Hepatocyte (in vitro differentiated cells): ENCODE measurements at regions not wholly inside any gene's neighbourhood (a gene's known extent, or its start where the extent isn't known, plus 50 kb on each side); places are given as distances from the start of the nearest gene placed in this dataset.

Experiments used
- DNase-seq: peaks from one replicate; pipeline ENCODE4 v3.0.0-alpha.2; 2016; ENCODE audit warnings: low spot score
- H2AFZ ChIP-seq: fragments of 200-600 bp; sonication (generic); 2 replicates; pipeline ENCODE4 v1.6.0; 2016; ENCODE audit warnings: antibody characterized with exemption, mild to moderate bottlenecking
- H3K27ac ChIP-seq: fragments of 200-600 bp; sonication (generic); 2 replicates; pipeline ENCODE4 v1.5.1; 2016; ENCODE audit warnings: mild to moderate bottlenecking
- H3K27me3 ChIP-seq: fragments of 200-600 bp; sonication (generic); 2 replicates; pipeline ENCODE4 v1.6.1; 2016
- H3K36me3 ChIP-seq: fragments of 200-600 bp; sonication (generic); replicated peaks from 2 replicates; pipeline ENCODE4 v1.5.1; 2016; ENCODE audit warnings: low read depth; ENCODE audit not compliant: insufficient read depth
- H3K4me1 ChIP-seq: fragments of 200-600 bp; sonication (generic); 2 replicates; pipeline ENCODE4 v1.5.1; 2016; ENCODE audit warnings: mild to moderate bottlenecking, moderate library complexity; ENCODE audit not compliant: insufficient read depth
- H3K4me2 ChIP-seq: fragments of 200-600 bp; sonication (generic); 2 replicates; pipeline ENCODE4 v1.6.0; 2016
- H3K4me3 ChIP-seq: fragments of 200-600 bp; sonication (generic); 2 replicates; pipeline ENCODE4 v1.5.1; 2016; ENCODE audit warnings: mild to moderate bottlenecking
- H3K79me2 ChIP-seq: fragments of 200-600 bp; sonication (generic); 2 replicates; pipeline ENCODE4 v1.6.0; 2017; ENCODE audit warnings: mild to moderate bottlenecking
- H3K9me2 ChIP-seq: fragments of 200-600 bp; sonication (generic); replicated peaks from 2 replicates; pipeline ENCODE4 v1.6.0; 2017; ENCODE audit warnings: mild to moderate bottlenecking; ENCODE audit not compliant: insufficient read depth
- H3K9me3 ChIP-seq: fragments of 200-600 bp; sonication (generic); 2 replicates; pipeline ENCODE4 v1.5.1; 2016; ENCODE audit warnings: low read depth, mild to moderate bottlenecking
- H4K20me1 ChIP-seq: fragments of 200-600 bp; sonication (generic); 2 replicates; pipeline ENCODE4 v1.6.0; 2016; ENCODE audit warnings: mild to moderate bottlenecking; ENCODE audit not compliant: insufficient read depth, poor library complexity, severe bottlenecking
- EZH2 ChIP-seq: fragments of 200-600 bp; sonication (generic); IDR thresholded peaks from 2 replicates; pipeline ENCODE4 v1.6.1; 2016; ENCODE audit warnings: antibody characterized with exemption, mild to moderate bottlenecking, borderline replicate concordance
- EZH2phosphoT487 ChIP-seq: fragments of 200-600 bp; sonication (generic); IDR thresholded peaks from one replicate; pipeline ENCODE4 v1.6.1; 2018; ENCODE audit warnings: antibody characterized with exemption, mild to moderate bottlenecking, low read depth, moderate library complexity; ENCODE audit not compliant: unreplicated experiment, severe bottlenecking
- WGBS: methylation state at CpG from one replicate; pipeline ENCODE4 v1.1.6; 2016; ENCODE audit warnings: low lambda C conversion rate; ENCODE audit errors: missing lambda C conversion rate; 5-methylcytosine and 5-hydroxymethylcytosine counted together
- TF ChIP-seq, protein P1 (sequence below): fragments of 200-600 bp; sonication (generic); IDR thresholded peaks from 2 replicates; pipeline ENCODE4 v1.5.1; 2016; ENCODE audit warnings: antibody characterized with exemption, mild to moderate bottlenecking; ENCODE audit not compliant: poor library complexity

DNA sequence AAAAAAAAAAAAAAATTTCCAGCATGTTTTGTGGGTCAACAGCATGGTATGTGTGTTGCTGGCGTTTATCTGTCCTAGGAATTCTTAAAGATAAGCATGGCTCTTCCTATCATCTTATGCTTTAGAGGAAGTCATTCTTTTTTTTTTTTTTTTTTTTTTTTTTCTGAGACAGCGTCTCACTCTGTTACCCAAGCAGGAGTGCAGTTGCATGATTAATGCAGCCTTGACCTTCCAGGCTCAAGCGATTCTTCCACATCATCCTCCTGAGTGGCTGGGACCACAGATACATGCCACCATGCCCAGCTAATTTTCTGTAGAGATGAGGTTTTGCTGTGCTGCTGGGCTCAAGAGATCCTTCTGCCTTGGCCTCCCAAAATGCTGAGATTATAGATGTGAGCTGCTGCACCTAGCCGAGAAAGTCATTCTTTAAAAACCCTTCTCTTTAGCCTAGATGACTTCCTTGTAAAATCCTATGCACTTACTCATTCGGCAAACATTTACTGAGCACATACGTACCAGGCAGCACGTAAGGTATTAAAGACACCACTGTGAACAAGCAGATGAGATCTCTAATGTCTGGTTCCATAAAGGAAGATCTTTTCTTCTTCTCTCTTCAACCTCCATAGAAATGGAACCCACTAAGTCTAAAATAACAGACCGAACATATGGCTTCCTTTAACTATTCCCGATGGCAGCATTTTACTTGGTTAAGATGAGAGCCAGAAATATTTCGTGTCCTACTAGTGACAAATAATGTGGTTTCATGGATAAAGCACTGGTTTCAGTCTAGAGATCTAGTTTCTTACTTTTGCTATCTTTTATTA is 122.4 kb downstream of the RIN2 start:
- Histone ChIP-seq H3K27me3 (no peaks in the 10 kb centered on the region), H4K20me1 (no peaks in the 10 kb centered on the region), H3K27ac (peak overlapping the region; percentile 95), H3K4me1 (peaks cover 53% of the 10 kb centered on the region), H3K9me2 (no peaks in the 10 kb centered on the region), H3K9me3 (no peaks in the 10 kb centered on the region), H3K36me3 (no peaks in the 10 kb centered on the region), H3K4me3 (no peak overlapping the region), H2AFZ (no peak overlapping the region), H3K79me2 (no peaks in the 10 kb centered on the region), H3K4me2 (peak overlapping the region; percentile 61)
- TF ChIP-seq EZH2 (no peak), EZH2phosphoT487 (no peak)
- TF ChIP-seq, protein P1, sequence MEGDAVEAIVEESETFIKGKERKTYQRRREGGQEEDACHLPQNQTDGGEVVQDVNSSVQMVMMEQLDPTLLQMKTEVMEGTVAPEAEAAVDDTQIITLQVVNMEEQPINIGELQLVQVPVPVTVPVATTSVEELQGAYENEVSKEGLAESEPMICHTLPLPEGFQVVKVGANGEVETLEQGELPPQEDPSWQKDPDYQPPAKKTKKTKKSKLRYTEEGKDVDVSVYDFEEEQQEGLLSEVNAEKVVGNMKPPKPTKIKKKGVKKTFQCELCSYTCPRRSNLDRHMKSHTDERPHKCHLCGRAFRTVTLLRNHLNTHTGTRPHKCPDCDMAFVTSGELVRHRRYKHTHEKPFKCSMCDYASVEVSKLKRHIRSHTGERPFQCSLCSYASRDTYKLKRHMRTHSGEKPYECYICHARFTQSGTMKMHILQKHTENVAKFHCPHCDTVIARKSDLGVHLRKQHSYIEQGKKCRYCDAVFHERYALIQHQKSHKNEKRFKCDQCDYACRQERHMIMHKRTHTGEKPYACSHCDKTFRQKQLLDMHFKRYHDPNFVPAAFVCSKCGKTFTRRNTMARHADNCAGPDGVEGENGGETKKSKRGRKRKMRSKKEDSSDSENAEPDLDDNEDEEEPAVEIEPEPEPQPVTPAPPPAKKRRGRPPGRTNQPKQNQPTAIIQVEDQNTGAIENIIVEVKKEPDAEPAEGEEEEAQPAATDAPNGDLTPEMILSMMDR = no peak
- peak; percentile 52 for DNase-seq
- 50% methylated on average over 10 of the region's 10 CpGs for WGBS

DNA sequence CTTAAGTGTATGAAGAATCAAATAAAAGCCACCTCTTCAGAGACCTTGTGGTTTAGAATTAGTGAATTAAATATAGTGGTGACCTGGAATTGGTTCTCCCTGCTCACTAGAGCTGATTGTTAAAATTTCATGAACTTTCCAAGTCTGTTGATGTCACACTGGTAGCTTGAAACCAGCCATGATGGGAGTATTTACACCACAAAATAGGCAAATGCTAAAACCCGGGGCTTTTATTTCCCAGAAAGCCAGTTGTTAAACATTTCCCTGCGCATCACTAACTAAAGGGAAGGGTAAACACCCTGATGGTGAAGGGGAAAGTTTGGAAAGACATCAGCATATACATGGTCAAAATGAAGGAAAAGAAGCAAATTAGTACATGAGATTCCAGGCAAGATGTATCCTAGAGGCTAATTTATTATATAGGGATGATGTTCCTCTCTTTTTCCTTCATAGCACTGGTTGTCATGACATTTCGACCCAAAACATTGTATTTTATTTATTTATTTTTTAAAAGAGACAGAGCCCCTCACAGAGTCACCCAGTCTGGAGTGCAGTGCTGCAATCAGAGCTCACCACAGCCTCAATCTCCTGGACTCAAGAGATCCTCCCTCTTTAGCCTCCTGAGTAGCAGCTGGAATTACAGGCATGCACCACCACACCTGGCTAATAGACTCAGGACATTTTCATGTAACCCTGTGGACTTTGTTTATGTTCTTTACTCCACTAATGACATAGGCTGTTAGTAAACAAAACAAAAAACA is 123.2 kb downstream of the RIN2 start:
- Histone ChIP-seq H3K27me3 (no peaks in the 10 kb centered on the region), H3K4me2 (peak overlapping the region; percentile 61), H3K79me2 (no peaks in the 10 kb centered on the region)

DNA sequence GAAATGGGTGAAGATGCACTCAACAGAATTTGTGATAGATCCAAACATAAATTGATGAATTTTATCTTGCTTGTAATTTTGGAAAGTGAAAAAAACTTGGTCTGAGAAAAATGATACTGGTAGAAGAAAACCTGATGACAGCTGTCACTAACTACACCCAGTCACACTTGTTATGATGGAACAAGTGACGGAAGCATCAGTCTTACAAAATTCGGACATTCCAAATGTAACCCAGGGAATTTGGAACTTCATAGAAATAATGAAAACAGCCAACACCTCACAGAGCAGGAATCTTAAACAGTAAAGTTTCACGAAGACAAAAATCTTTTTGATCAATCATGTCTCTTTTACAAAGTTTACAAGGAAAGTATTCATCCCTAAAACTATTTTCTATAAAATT is 123.9 kb downstream of the RIN2 start:
- Histone ChIP-seq H3K4me2 (no peak overlapping the region), H3K27ac (peak overlapping the region; percentile 95), H4K20me1 (no peaks in the 10 kb centered on the region), H3K9me2 (no peaks in the 10 kb centered on the region), H3K27me3 (no peaks in the 10 kb centered on the region), H3K79me2 (no peaks in the 10 kb centered on the region), H3K9me3 (no peaks in the 10 kb centered on the region), H3K36me3 (no peaks in the 10 kb centered on the region), H3K4me3 (no peak overlapping the region), H2AFZ (no peak overlapping the region), H3K4me1 (peaks cover 51% of the 10 kb centered on the region)
- TF ChIP-seq EZH2 (no peak), EZH2phosphoT487 (no peak)
- TF ChIP-seq, protein P1 = no peak
- WGBS = 75% methylated on average over 3 of the region's 3 CpGs
- DNase-seq = no peak

More for the DNA sequence above, 123.2 kb downstream of the RIN2 start:
- no peaks in the 10 kb centered on the region for H3K36me3 ChIP-seq
- H3K9me2 ChIP-seq = no peaks in the 10 kb centered on the region
- peak overlapping the region; percentile 95 for H3K27ac ChIP-seq
- WGBS = 85% methylated on average over 3 of the region's 3 CpGs
- H3K9me3 ChIP-seq = no peaks in the 10 kb centered on the region
- TF ChIP-seq EZH2 (no peak), EZH2phosphoT487 (no peak)
- TF ChIP-seq, protein P1 = no peak
- DNase-seq = no peak
- no peak overlapping the region for H2AFZ ChIP-seq
- H3K4me3 ChIP-seq = no peak overlapping the region
- H3K4me1 ChIP-seq = peaks cover 53% of the 10 kb centered on the region
- no peaks in the 10 kb centered on the region for H4K20me1 ChIP-seq
